Left lung (tissue), 4 donors: ENCODE measurements at regions not wholly inside any gene's neighbourhood (a gene's known extent, or its start where the extent isn't known, plus 50 kb on each side); places are given as distances from the start of the nearest gene placed in this dataset.
"Not testable (repeated sequence)": the region's sequence is repeated elsewhere in the genome, so short reads cannot be mapped to it uniquely, and the experiment has no call there.

Experiments
- ATAC-seq: fragments of 200-7000 bp; cut with Tn5 transposase; one replicate; pipeline ENCODE4 v1.9.1; 2020; ENCODE audit warnings: moderate library complexity
- DNase-seq, 4 donors: peaks; one replicate each; pipeline ENCODE4 v3.0.0-alpha.2; 2013 to 2020
- H3K27ac ChIP-seq, 2 donors: fragments of 200-600 bp; sonication (generic) in 1 of 2; one replicate each; pipeline versions ENCODE4 v1.5.0 to v1.8.0; 2020 to 2021
- H3K27me3 ChIP-seq, 2 donors: fragments of 200-600 bp; sonication (generic) in 1 of 2; one replicate each; pipeline versions ENCODE4 v1.5.0 to v1.8.0; 2020 to 2021
- H3K36me3 ChIP-seq, 2 donors: fragments of 200-600 bp; sonication (generic) in 1 of 2; one replicate each; pipeline versions ENCODE4 v1.5.0 to v1.8.0; 2020 to 2021
- H3K4me1 ChIP-seq, 2 donors: fragments of 200-600 bp; one replicate each; pipeline ENCODE4 v1.8.0; 2021
- H3K4me3 ChIP-seq, 2 donors: fragments of 200-600 bp; sonication (generic) in 1 of 2; one replicate each; pipeline versions ENCODE4 v1.5.0 to v1.8.0; 2020 to 2021; ENCODE audit warnings: mild to moderate bottlenecking in 1 of 2
- H3K9me3 ChIP-seq, 2 donors: fragments of 200-600 bp; sonication (generic) in 1 of 2; one replicate each; pipeline versions ENCODE4 v1.5.0 to v1.8.0; 2020 to 2021
- intact Hi-C, 2 donors: fragments of 100-400 bp; cut with DNase I; formaldehyde crosslinking; loops; one replicate each; pipeline versions ENCODE4 v1.11.2 to v1.14.2; 2022
- TF ChIP-seq, protein P1 (sequence below), 2 donors: fragments of 200-600 bp; sonication (generic) in 1 of 2; IDR thresholded peaks; one replicate each; pipeline versions ENCODE4 v1.5.0 to v1.8.0; 2021; ENCODE audit warnings: antibody characterized with exemption in 2 of 2
- donor health status: DM: no; HTN: yes; CAD: no.
- donor health status: DM: no; HTN: no; CAD: no.

- no peaks in the 10 kb centered on the region for H3K27me3 ChIP-seq
- H3K4me3 ChIP-seq: no peak overlapping the region
- H3K4me1 ChIP-seq: no peaks in the 10 kb centered on the region
- TF ChIP-seq, protein P1, sequence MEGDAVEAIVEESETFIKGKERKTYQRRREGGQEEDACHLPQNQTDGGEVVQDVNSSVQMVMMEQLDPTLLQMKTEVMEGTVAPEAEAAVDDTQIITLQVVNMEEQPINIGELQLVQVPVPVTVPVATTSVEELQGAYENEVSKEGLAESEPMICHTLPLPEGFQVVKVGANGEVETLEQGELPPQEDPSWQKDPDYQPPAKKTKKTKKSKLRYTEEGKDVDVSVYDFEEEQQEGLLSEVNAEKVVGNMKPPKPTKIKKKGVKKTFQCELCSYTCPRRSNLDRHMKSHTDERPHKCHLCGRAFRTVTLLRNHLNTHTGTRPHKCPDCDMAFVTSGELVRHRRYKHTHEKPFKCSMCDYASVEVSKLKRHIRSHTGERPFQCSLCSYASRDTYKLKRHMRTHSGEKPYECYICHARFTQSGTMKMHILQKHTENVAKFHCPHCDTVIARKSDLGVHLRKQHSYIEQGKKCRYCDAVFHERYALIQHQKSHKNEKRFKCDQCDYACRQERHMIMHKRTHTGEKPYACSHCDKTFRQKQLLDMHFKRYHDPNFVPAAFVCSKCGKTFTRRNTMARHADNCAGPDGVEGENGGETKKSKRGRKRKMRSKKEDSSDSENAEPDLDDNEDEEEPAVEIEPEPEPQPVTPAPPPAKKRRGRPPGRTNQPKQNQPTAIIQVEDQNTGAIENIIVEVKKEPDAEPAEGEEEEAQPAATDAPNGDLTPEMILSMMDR (IDR thresholded peaks at IDR 0.05): no peak
- ATAC-seq (no peak), DNase-seq (no peak)
- H3K36me3 ChIP-seq: no peaks in the 10 kb centered on the region
- peaks cover 0 to 13% of the 10 kb centered on the region in 2 donors for H3K9me3 ChIP-seq
- intact Hi-C loops: no loop called here
- H3K27ac ChIP-seq: no peak overlapping the region
Measured at GRCh38 chr13:80685942-80686341, 345.0 kb upstream of the SPRY2 start.

- Histone ChIP-seq H3K27ac (no peak overlapping the region), H3K4me1 (no peaks in the 10 kb centered on the region), H3K4me3 (no peak overlapping the region), H3K27me3 (no peaks in the 10 kb centered on the region), H3K9me3 (no peaks in the 10 kb centered on the region), H3K36me3 (no peaks in the 10 kb centered on the region)
- TF ChIP-seq, protein P1 (IDR thresholded peaks at IDR 0.05): no peak
- intact Hi-C loops: no loop called here
- DNase-seq (peak in 1 of 4 donors; percentile 3), ATAC-seq (no peak)
Measured at GRCh38 chr13:80684217-80684991, 343.5 kb upstream of the SPRY2 start.

DNA sequence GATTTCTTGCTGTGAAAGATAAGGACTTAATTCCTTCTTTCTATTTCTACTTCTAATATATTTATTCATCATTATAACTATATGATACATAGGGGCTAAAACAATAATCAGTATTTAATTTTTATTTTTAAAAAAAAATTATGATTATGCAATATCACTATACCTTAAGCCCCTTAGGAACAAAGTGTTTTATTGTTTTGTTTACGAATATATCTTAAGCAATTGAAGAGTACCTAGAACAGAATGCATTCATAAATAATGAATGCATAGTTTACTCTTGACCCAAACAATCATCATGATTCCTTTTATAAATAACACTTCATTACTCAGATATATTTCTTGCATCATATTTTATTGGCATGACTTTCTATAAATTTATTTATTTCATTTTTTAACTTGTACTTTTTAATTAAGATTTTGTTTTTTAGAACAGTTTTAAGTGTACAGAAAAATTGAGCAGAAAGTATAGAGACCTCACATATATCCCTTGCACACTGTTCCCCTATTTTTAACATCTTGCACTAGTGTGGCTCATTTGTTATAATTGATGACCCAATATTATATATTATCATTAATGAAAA is 339.9 kb upstream of the SPRY2 start:
- intact Hi-C loops: no loop called here
- Histone ChIP-seq H3K36me3 (no peaks in the 10 kb centered on the region), H3K4me3 (no peak overlapping the region), H3K4me1 (no peaks in the 10 kb centered on the region), H3K27ac (no peak overlapping the region), H3K9me3 (peaks cover 0 to 18% of the 10 kb centered on the region in 2 donors), H3K27me3 (no peaks in the 10 kb centered on the region)
- ATAC-seq (no peak), DNase-seq (no peak)
- TF ChIP-seq, protein P1 (IDR thresholded peaks at IDR 0.05): no peak

DNA sequence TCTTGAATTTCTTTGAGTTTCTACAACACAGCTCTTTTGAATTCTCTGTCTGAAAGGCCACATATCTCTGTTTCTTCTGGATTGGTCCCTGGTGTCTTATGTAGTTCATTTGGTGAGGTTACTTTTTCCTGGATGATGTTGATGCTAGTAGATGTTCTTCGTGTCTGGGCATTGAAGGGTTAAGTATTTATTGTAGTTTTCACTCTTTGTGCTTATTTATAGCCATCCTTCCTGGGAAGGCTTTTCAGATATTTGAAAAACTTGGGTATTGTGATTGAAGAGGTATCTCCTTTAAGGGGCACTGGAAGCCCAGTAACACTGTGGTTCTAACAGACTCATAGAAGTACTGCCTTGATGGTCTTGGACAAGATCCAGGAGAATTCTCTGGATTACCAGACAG is 338.5 kb upstream of the SPRY2 start:
- ATAC-seq (no peak), DNase-seq (no peak)
- intact Hi-C loops: no loop called here
- no peak overlapping the region for H3K4me3 ChIP-seq
- H3K27ac ChIP-seq: no peak overlapping the region
- TF ChIP-seq, protein P1 (IDR thresholded peaks at IDR 0.05): no peak
- H3K4me1 ChIP-seq: no peaks in the 10 kb centered on the region
- no peaks in the 10 kb centered on the region for H3K36me3 ChIP-seq
- H3K27me3 ChIP-seq: no peaks in the 10 kb centered on the region
- H3K9me3 ChIP-seq: peaks cover 0 to 21% of the 10 kb centered on the region in 2 donors

DNA sequence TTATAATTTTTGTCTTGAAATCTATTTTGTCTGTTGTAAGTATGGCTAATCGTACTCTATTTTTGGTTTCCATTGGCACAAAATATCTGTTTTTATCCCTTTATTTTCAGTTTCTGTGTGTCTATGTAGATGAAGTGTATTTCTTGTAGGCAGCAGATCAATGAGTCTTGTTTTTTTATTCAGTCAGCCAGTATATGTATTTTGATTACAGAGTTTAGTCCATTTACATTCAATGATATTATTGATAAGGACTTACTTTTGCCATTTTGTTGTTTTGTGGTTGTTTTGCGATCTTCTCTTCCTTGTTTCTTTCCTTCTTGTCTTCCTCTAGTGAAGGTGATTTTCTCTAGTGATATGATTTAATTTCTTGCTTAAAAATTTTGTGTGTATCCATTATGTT is 336.3 kb upstream of the SPRY2 start:
- H3K36me3 ChIP-seq: no peaks in the 10 kb centered on the region
- DNase-seq: no peak
- no peak for ATAC-seq
- TF ChIP-seq, protein P1 (IDR thresholded peaks at IDR 0.05): no peak
- no peaks in the 10 kb centered on the region for H3K27me3 ChIP-seq
- intact Hi-C loops: no loop called here
- no peak overlapping the region for H3K27ac ChIP-seq
- H3K4me3 ChIP-seq: no peak overlapping the region
- peaks cover 0 to 33% of the 10 kb centered on the region in 2 donors for H3K9me3 ChIP-seq
- no peaks in the 10 kb centered on the region for H3K4me1 ChIP-seq

DNA sequence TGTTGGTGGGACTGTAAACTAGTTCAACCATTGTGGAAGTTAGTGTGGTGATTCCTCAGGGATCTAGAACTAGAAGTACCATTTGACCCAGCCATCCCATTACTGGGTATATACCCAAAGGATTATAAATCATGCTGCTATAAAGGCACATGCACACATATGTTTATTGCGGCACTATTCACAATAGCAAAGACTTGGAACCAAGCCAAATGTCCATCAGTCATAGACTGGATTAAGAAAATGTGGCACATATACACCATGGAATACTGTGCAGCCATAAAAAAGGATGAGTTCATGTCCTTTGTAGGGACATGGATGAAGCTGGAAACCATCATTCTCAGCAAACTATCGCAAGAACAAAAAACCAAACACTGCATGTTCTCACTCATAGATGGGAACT is 334.5 kb upstream of the SPRY2 start:
- H3K27ac ChIP-seq, ATAC-seq, intact Hi-C loops, H3K27me3 ChIP-seq, DNase-seq, H3K4me1 ChIP-seq, H3K36me3 ChIP-seq, H3K4me3 ChIP-seq: not testable (repeated sequence)
- H3K9me3 ChIP-seq: peaks cover 0 to 42% of the 10 kb centered on the region in 2 donors
